C4-2B (cell line): ENCODE measurements at regions not wholly inside any gene's neighbourhood (a gene's known extent, or its start where the extent isn't known, plus 50 kb on each side); places are given as distances from the start of the nearest gene placed in this dataset.

Experiments
- CTCF ChIP-seq: fragments of 450-650 bp; conservative IDR thresholded peaks from 2 replicates; pipeline ENCODE4 v1.5.1; 2017; ENCODE audit warnings: mild to moderate bottlenecking
- ZFX ChIP-seq: fragments of 450-650 bp; IDR thresholded peaks from 2 replicates; pipeline ENCODE4 v1.6.1; 2017

DNA sequence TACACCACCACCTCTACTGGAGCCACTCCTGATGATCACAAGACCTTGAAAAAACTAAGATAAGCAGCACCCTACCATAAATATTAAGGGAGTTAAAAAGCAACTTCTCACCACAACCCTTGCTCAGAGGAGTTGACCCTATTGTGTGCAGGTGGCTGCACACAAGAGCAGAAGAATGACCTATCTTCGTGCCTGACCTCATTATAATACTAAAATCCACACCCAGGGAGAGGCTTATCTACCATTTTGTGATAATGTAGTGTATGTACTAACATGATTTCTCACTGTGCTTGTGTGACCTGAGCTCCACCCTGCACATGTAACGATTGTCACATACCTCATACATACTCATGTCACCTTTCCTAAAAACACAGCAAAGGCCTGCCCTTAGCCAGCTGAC, 205.0 kb upstream of the MBL2 start:
- no peak for TF ChIP-seq CTCF
- TF ChIP-seq ZFX: no peak
